GM23338 (cell line): ENCODE measurements at regions not wholly inside any gene's neighbourhood (a gene's known extent, or its start where the extent isn't known, plus 50 kb on each side); places are given as distances from the start of the nearest gene placed in this dataset.

ENCODE experiments used
- CTCF ChIP-seq, 2 experiments: fragments of 200-600 bp in 1 of 2; sonication (generic) in 1 of 2; conservative IDR thresholded peaks; 2 replicates each; pipeline versions ENCODE4 v1.5.1 to v1.6.1; 2016 to 2017; ENCODE audit warnings: antibody characterized with exemption in 2 of 2, low read depth in 2 of 2, mild to moderate bottlenecking in 2 of 2, moderate library complexity in 1 of 2
- EZH2phosphoT487 ChIP-seq: fragments of 200-600 bp; sonication (generic); IDR thresholded peaks from one replicate; pipeline ENCODE4 v1.8.1; 2018; ENCODE audit warnings: antibody characterized with exemption; ENCODE audit not compliant: unreplicated experiment
- JUNB ChIP-seq: IDR thresholded peaks from one replicate; pipeline ENCODE4 v1.6.1; 2016; ENCODE audit warnings: antibody characterized with exemption; ENCODE audit not compliant: unreplicated experiment
- POLR2AphosphoS5 ChIP-seq: IDR thresholded peaks from 2 replicates; pipeline ENCODE4 v1.6.1; 2016; ENCODE audit warnings: antibody characterized with exemption, low read depth
- REST ChIP-seq: IDR thresholded peaks from one replicate; pipeline ENCODE4 v1.6.1; 2018; ENCODE audit warnings: antibody characterized with exemption; ENCODE audit not compliant: unreplicated experiment

GRCh38 chr1:23638786-23639241 is 52.8 kb upstream of the RPL11 start:
- no peak for TF ChIP-seq POLR2AphosphoS5
- no peak for TF ChIP-seq CTCF (conservative IDR thresholded peaks at IDR 0.05; ENCODE audit: low read depth in 2 of 2)
- TF ChIP-seq REST, result no peak
- no peak for TF ChIP-seq EZH2phosphoT487
- no peak for TF ChIP-seq JUNB
